ENCODE measurements at regions not wholly inside any gene's neighbourhood (a gene's known extent, or its start where the extent isn't known, plus 50 kb on each side); places are given as distances from the start of the nearest gene placed in this dataset.

- TF ChIP-seq CTCF (IDR thresholded peaks at IDR 0.05; ENCODE audit: low read length) (no peak), EZH2 (IDR thresholded peaks at IDR 0.05; ENCODE audit: borderline replicate concordance, low read length) (no peak)
These were observed 851.6 kb upstream of the SOX9 start for GRCh38 chr17:71269201-71269600.

Data from OCI-LY1 (cell line).